ENCODE measurements at regions not wholly inside any gene's neighbourhood (a gene's known extent, or its start where the extent isn't known, plus 50 kb on each side); places are given as distances from the start of the nearest gene placed in this dataset.

DNA sequence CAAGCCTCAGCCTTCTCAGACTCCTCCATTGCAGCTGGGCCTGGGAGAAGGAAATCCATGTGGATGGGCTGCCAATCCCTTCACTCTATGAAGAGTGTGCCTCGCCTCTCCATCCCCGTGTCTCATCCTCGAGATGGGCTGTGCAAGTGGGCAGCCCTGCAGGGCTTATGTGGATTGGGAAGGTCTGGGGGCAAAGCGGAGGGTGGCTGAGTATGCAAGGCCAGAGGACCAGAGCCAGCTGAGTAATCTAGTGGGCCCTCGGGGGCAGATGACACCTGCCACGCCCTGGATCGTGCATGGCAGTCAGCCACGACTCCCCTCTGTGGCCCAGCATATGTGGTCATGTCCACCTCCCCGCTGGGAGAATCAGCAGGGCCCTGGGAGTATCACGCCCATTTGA, 78.9 kb downstream of the IRX5 start:
- H3K9me1 ChIP-seq (replicated peaks; ENCODE audit: control insufficient read depth, extremely low read depth, insufficient read depth, low read length) = no peaks in the 10 kb centered on the region
- H3K4me1 ChIP-seq (ENCODE audit: control insufficient read depth, extremely low read depth, insufficient read depth, low read length) = no peaks in the 10 kb centered on the region
- intact Hi-C loops (cut with micrococcal nuclease) (no loop called here), dilution Hi-C loops (cut with MboI; ENCODE audit: extremely low pct_ligation_motif_present, low sequenced_read_pairs) (no loop called here)
- DNase-seq (ENCODE audit: low read depth, low spot score) = no peak
- ChIA-PET POLR2A (interaction anchor here (0.6 kb wide), 1 partner anchor 293 kb away, joined by 3 read pairs; no protein-coding TSS in a partner anchor), CTCF (no interaction called here)
- H3K9ac ChIP-seq (replicated peaks; ENCODE audit: extremely low read depth, insufficient read depth, low read length) = no peak overlapping the region
- H3K9me3 ChIP-seq (replicated peaks; ENCODE audit: control insufficient read depth, insufficient read depth, low read length) = no peaks in the 10 kb centered on the region
- no peak for FAIRE-seq
- H3K27ac ChIP-seq (ENCODE audit: insufficient read depth, low read depth, low read length) = no peak overlapping the region
- no peaks in the 10 kb centered on the region for H3K27me3 ChIP-seq (ENCODE audit: control insufficient read depth in 2 of 2, insufficient read depth in 2 of 2, low read length in 2 of 2)
- no TSS peak for BruUV-seq (replicated peaks)
- H3K36me3 ChIP-seq (ENCODE audit: control insufficient read depth in 2 of 2, extremely low read depth in 1 of 2, insufficient read depth in 2 of 2, low read length in 2 of 2) = no peaks in the 10 kb centered on the region
- H3K4me3 ChIP-seq (replicated peaks in 1 of 3; ENCODE audit: insufficient read depth in 1 of 3, low read depth in 1 of 3, low read length in 3 of 3) = no peak overlapping the region
- TF ChIP-seq EZH2 (IDR thresholded peaks at IDR 0.05; ENCODE audit: borderline replicate concordance, low read depth, low read length, severe bottlenecking) = no peak
- TF ChIP-seq, protein P1, sequence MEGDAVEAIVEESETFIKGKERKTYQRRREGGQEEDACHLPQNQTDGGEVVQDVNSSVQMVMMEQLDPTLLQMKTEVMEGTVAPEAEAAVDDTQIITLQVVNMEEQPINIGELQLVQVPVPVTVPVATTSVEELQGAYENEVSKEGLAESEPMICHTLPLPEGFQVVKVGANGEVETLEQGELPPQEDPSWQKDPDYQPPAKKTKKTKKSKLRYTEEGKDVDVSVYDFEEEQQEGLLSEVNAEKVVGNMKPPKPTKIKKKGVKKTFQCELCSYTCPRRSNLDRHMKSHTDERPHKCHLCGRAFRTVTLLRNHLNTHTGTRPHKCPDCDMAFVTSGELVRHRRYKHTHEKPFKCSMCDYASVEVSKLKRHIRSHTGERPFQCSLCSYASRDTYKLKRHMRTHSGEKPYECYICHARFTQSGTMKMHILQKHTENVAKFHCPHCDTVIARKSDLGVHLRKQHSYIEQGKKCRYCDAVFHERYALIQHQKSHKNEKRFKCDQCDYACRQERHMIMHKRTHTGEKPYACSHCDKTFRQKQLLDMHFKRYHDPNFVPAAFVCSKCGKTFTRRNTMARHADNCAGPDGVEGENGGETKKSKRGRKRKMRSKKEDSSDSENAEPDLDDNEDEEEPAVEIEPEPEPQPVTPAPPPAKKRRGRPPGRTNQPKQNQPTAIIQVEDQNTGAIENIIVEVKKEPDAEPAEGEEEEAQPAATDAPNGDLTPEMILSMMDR (IDR thresholded peaks at IDR 0.05; ENCODE audit: extremely low read depth in 1 of 2, insufficient read depth in 1 of 2, low read depth in 1 of 2, low read length in 2 of 2) = no peak
- H2AFZ ChIP-seq (ENCODE audit: low read depth, low read length) = no peak overlapping the region
- H4K20me1 ChIP-seq (replicated peaks; ENCODE audit: control insufficient read depth, extremely low read depth, insufficient read depth, low read length) = no peaks in the 10 kb centered on the region
- H3K79me2 ChIP-seq (ENCODE audit: control insufficient read depth, insufficient read depth, low read length) = no peaks in the 10 kb centered on the region
- no peak overlapping the region for H3K4me2 ChIP-seq (ENCODE audit: insufficient read depth, low read length)

DNA sequence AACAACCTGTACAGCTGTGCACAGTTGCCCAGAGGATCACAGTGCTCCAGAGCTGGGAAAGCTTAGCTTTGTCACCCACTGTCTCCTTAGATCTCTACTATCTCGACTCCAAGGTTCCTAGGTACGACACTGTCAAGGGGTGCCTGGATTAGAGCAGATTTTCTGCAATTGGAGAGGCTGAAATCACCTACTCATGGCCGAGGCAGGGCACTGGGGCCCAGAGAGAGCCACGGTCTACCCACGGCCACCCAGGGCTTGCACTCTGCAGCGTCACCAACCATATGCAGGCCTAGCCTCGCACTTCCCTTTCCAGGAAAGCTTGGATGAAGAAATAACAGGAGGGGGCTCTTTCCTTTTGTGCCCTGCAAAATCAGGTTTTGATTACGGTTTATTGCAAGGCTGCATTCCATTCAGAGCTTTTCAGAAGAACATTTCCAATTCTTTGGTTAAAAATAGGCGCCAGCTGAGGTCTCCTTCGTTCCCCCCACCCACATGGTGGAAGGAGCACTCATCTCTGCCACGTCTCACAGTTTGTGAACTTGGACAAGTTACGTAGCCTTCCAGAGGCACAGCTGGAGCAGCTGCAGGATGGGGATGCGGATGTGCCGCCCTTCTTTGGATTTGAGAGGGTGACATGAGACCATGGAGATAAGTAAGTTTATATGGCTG, 80.0 kb downstream of the IRX5 start:
- dilution Hi-C loops (cut with MboI; ENCODE audit: extremely low pct_ligation_motif_present, low sequenced_read_pairs) = no loop called here
- ChIA-PET CTCF (no interaction called here), POLR2A (no interaction called here)
- Histone ChIP-seq H3K36me3 (ENCODE audit: control insufficient read depth in 2 of 2, extremely low read depth in 1 of 2, insufficient read depth in 2 of 2, low read length in 2 of 2) (no peaks in the 10 kb centered on the region), H3K4me2 (ENCODE audit: insufficient read depth, low read length) (no peak overlapping the region), H3K27me3 (ENCODE audit: control insufficient read depth in 2 of 2, insufficient read depth in 2 of 2, low read length in 2 of 2) (no peaks in the 10 kb centered on the region), H3K4me3 (replicated peaks in 1 of 3; ENCODE audit: insufficient read depth in 1 of 3, low read depth in 1 of 3, low read length in 3 of 3) (no peak overlapping the region), H3K4me1 (ENCODE audit: control insufficient read depth, extremely low read depth, insufficient read depth, low read length) (no peaks in the 10 kb centered on the region), H3K9ac (replicated peaks; ENCODE audit: extremely low read depth, insufficient read depth, low read length) (no peak overlapping the region), H3K79me2 (ENCODE audit: control insufficient read depth, insufficient read depth, low read length) (no peaks in the 10 kb centered on the region), H4K20me1 (replicated peaks; ENCODE audit: control insufficient read depth, extremely low read depth, insufficient read depth, low read length) (no peaks in the 10 kb centered on the region), H3K9me3 (replicated peaks; ENCODE audit: control insufficient read depth, insufficient read depth, low read length) (no peaks in the 10 kb centered on the region), H3K9me1 (replicated peaks; ENCODE audit: control insufficient read depth, extremely low read depth, insufficient read depth, low read length) (no peaks in the 10 kb centered on the region), H2AFZ (ENCODE audit: low read depth, low read length) (no peak overlapping the region), H3K27ac (ENCODE audit: insufficient read depth, low read depth, low read length) (no peak overlapping the region)
- FAIRE-seq = no peak
- DNase-seq (ENCODE audit: low read depth, low spot score) = no peak
- TF ChIP-seq GATA2 (IDR thresholded peaks at IDR 0.05; ENCODE audit: insufficient read depth, insufficient read length, low read depth, low read length) (no peak), JUN (IDR thresholded peaks at IDR 0.05; ENCODE audit: borderline replicate concordance, insufficient read depth, insufficient read length, low read depth) (no peak), MYC (IDR thresholded peaks at IDR 0.05; ENCODE audit: low read depth, low read length) (no peak), POLR2AphosphoS5 (IDR thresholded peaks at IDR 0.05; ENCODE audit: insufficient read depth, low read depth, low read length) (no peak), POLR2A (IDR thresholded peaks at IDR 0.05; ENCODE audit: low read depth, low read length) (no peak), EZH2 (IDR thresholded peaks at IDR 0.05; ENCODE audit: borderline replicate concordance, low read depth, low read length, severe bottlenecking) (no peak), FOS (IDR thresholded peaks at IDR 0.05; ENCODE audit: borderline replicate concordance, insufficient read depth, low read length) (no peak)
- TF ChIP-seq, protein P1 (IDR thresholded peaks at IDR 0.05; ENCODE audit: extremely low read depth in 1 of 2, insufficient read depth in 1 of 2, low read depth in 1 of 2, low read length in 2 of 2) = no peak
- TF ChIP-seq, protein P2, sequence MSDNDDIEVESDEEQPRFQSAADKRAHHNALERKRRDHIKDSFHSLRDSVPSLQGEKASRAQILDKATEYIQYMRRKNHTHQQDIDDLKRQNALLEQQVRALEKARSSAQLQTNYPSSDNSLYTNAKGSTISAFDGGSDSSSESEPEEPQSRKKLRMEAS (IDR thresholded peaks at IDR 0.05; ENCODE audit: insufficient read depth, insufficient read length) = no peak
- intact Hi-C loops (cut with micrococcal nuclease) = no loop called here
- BruUV-seq (replicated peaks) = no TSS peak

Measured in endothelial cell of umbilical vein (primary cell).